C4-2B (cell line): ENCODE measurements at regions not wholly inside any gene's neighbourhood (a gene's known extent, or its start where the extent isn't known, plus 50 kb on each side); places are given as distances from the start of the nearest gene placed in this dataset.

ENCODE experiments used
- ZFX ChIP-seq: fragments of 450-650 bp; IDR thresholded peaks from 2 replicates; pipeline ENCODE4 v1.6.1; 2017
- TF ChIP-seq, protein P1 (sequence below): fragments of 450-650 bp; conservative IDR thresholded peaks from 2 replicates; pipeline ENCODE4 v1.5.1; 2017; ENCODE audit warnings: mild to moderate bottlenecking

- TF ChIP-seq, protein P1, sequence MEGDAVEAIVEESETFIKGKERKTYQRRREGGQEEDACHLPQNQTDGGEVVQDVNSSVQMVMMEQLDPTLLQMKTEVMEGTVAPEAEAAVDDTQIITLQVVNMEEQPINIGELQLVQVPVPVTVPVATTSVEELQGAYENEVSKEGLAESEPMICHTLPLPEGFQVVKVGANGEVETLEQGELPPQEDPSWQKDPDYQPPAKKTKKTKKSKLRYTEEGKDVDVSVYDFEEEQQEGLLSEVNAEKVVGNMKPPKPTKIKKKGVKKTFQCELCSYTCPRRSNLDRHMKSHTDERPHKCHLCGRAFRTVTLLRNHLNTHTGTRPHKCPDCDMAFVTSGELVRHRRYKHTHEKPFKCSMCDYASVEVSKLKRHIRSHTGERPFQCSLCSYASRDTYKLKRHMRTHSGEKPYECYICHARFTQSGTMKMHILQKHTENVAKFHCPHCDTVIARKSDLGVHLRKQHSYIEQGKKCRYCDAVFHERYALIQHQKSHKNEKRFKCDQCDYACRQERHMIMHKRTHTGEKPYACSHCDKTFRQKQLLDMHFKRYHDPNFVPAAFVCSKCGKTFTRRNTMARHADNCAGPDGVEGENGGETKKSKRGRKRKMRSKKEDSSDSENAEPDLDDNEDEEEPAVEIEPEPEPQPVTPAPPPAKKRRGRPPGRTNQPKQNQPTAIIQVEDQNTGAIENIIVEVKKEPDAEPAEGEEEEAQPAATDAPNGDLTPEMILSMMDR, result no peak
- no peak for TF ChIP-seq ZFX
Observed at GRCh38 chr1:106980121-106980520, 76.4 kb upstream of the PRMT6 start.
